HCT116 (cell line): ENCODE measurements at regions not wholly inside any gene's neighbourhood (a gene's known extent, or its start where the extent isn't known, plus 50 kb on each side); places are given as distances from the start of the nearest gene placed in this dataset.

Experiments used
- ATAC-seq: fragments of 200-7000 bp; cut with Tn5 transposase; 2 replicates; pipeline ENCODE4 v1.9.1; 2020; ENCODE audit warnings: mild to moderate bottlenecking, moderate library complexity
- BruUV-seq: library from RNA; stranded (reverse); fragments of 400-500 nt; replicated peaks from 2 replicates; lab custom pipeline; 2021; lab: Mats Ljungman, UMichigan
- CTCF ChIA-PET: fragments of 300-600 bp; sonication (Branson Sonifier 250); formaldehyde crosslinking; loops from one replicate; lab custom pipeline; 2021; ENCODE audit warnings: antibody characterized with exemption; lab: Charles Lee
- POLR2A ChIA-PET: fragments of 300-600, 350-600 bp; sonication (Branson Sonifier 250); formaldehyde crosslinking; loops from one replicate; lab custom pipeline; 2021; ENCODE audit warnings: antibody characterized with exemption; lab: Charles Lee
- RAD21 ChIA-PET, 2 experiments: fragments of 300-600 bp; sonication (Branson Sonifier 250); formaldehyde crosslinking; loops; one replicate each; lab custom pipeline; 2023; ENCODE audit warnings: low total read pairs in 2 of 2; ENCODE audit not compliant: uncharacterized antibody in 2 of 2, unreplicated experiment in 2 of 2, low non-redundant PET in 1 of 2; lab: Charles Lee
- DNase-seq: peaks from one replicate; pipeline ENCODE4 v3.0.0-alpha.2; 2010; ENCODE audit warnings: low read depth, low spot score
- H2AFZ ChIP-seq: fragments of 200-600 bp; shearing (Covaris generic), sonication (generic); 2 replicates; pipeline ENCODE4 v1.6.1; 2017; ENCODE audit warnings: low read depth, mixed run types, mixed read lengths, antibody characterized with exemption, low read length; ENCODE audit not compliant: poor library complexity, severe bottlenecking
- H3K27ac ChIP-seq: 2 replicates; pipeline ENCODE4 v1.5.1; 2012; ENCODE audit warnings: low read depth, low read length
- H3K27me3 ChIP-seq: fragments of 200-600 bp; sonication (generic); 2 replicates; pipeline ENCODE4 v1.6.1; 2016; ENCODE audit warnings: mixed run types, low read length, mixed read lengths; ENCODE audit not compliant: insufficient read depth
- H3K36me3 ChIP-seq, 2 experiments: fragments of 200-500 bp in 1 of 2; fragments of 200-600 bp in 1 of 2; sonication (Bioruptor generic) in 1 of 2; sonication (generic) in 1 of 2; 2 replicates each; pipeline versions ENCODE4 v1.5.1 to v1.6.1; 2014 to 2016; ENCODE audit warnings: low read length in 2 of 2, inconsistent platforms in 1 of 2, mixed read lengths in 1 of 2, mixed run types in 1 of 2; ENCODE audit not compliant: insufficient read depth in 2 of 2, control insufficient read depth in 1 of 2
- H3K4me1 ChIP-seq, 2 experiments: fragments of 200-600 bp in 1 of 2; sonication (generic) in 1 of 2; 2 replicates each; pipeline versions ENCODE4 v1.5.1 to v1.6.1; 2012 to 2017; ENCODE audit warnings: low read length in 2 of 2, inconsistent platforms in 1 of 2, mild to moderate bottlenecking in 1 of 2, mixed read lengths in 1 of 2, mixed run types in 1 of 2, moderate library complexity in 1 of 2; ENCODE audit not compliant: insufficient read depth in 2 of 2, control insufficient read depth in 1 of 2
- H3K4me2 ChIP-seq: fragments of 200-600 bp; sonication (generic); 2 replicates; pipeline ENCODE4 v1.6.1; 2017; ENCODE audit warnings: mixed run types, low read length, mixed read lengths
- H3K4me3 ChIP-seq, 2 experiments: fragments of 200-600 bp in 1 of 2; sonication (generic) in 1 of 2; replicated peaks in 1 of 2; 2 replicates each; pipeline ENCODE4 v1.5.1; 2011 to 2016; ENCODE audit warnings: low read length in 2 of 2, control low read depth in 1 of 2, low read depth in 1 of 2, mild to moderate bottlenecking in 1 of 2, mixed read lengths in 1 of 2, mixed run types in 1 of 2
- H3K79me2 ChIP-seq: fragments of 200-600 bp; sonication (generic); 2 replicates; pipeline ENCODE4 v1.6.1; 2017; ENCODE audit warnings: mild to moderate bottlenecking, mixed run types, low read length, moderate library complexity, mixed read lengths; ENCODE audit not compliant: insufficient read depth
- H3K9ac ChIP-seq: fragments of 200-600 bp; sonication (generic); 2 replicates; pipeline ENCODE4 v1.6.1; 2016; ENCODE audit warnings: low read length, mixed read lengths
- H3K9me2 ChIP-seq: fragments of 200-600 bp; sonication (generic), shearing (Covaris generic); 2 replicates; pipeline ENCODE4 v1.6.1; 2017; ENCODE audit warnings: mixed run types, mild to moderate bottlenecking, moderate library complexity; ENCODE audit not compliant: insufficient read depth
- H3K9me3 ChIP-seq, 2 experiments: fragments of 200-500 bp in 1 of 2; fragments of 200-600 bp in 1 of 2; sonication (Bioruptor generic) in 1 of 2; sonication (generic) in 1 of 2; 2 replicates each; pipeline ENCODE4 v1.6.1; 2014 to 2017; ENCODE audit warnings: low read length in 2 of 2, mixed read lengths in 2 of 2, inconsistent platforms in 1 of 2, low read depth in 1 of 2, mild to moderate bottlenecking in 1 of 2, mixed run types in 1 of 2, moderate library complexity in 1 of 2; ENCODE audit not compliant: control insufficient read depth in 1 of 2, insufficient read depth in 1 of 2
- H4K20me1 ChIP-seq: fragments of 200-600 bp; sonication (generic), shearing (Covaris generic); 2 replicates; pipeline ENCODE4 v1.6.1; 2017; ENCODE audit warnings: mixed run types, mild to moderate bottlenecking, moderate library complexity; ENCODE audit not compliant: insufficient read depth
- CBX3 ChIP-seq: IDR thresholded peaks from 2 replicates; pipeline ENCODE4 v1.6.1; 2012; ENCODE audit warnings: low read depth
- EZH2 ChIP-seq: fragments of 200-600 bp; sonication (generic); IDR thresholded peaks from 2 replicates; pipeline ENCODE4 v1.6.1; 2017; ENCODE audit warnings: antibody characterized with exemption, mixed run types
- EZH2phosphoT487 ChIP-seq: fragments of 200-600 bp; IDR thresholded peaks from 2 replicates; pipeline ENCODE4 v1.6.1; 2018; ENCODE audit warnings: antibody characterized with exemption, borderline replicate concordance
- JUND ChIP-seq: IDR thresholded peaks from 2 replicates; pipeline ENCODE4 v1.6.1; 2012
- MAX ChIP-seq: IDR thresholded peaks from 2 replicates; pipeline ENCODE4 v1.6.1; 2012
- POLR2A ChIP-seq: IDR thresholded peaks from 2 replicates; pipeline ENCODE4 v1.7.0; 2011; ENCODE audit warnings: borderline replicate concordance; ENCODE audit not compliant: insufficient read depth, insufficient read length; ENCODE audit errors: extremely low read depth
- RAD21 ChIP-seq: IDR thresholded peaks from 2 replicates; pipeline ENCODE4 v1.6.1; 2012; ENCODE audit warnings: low read depth, mild to moderate bottlenecking
- REST ChIP-seq: IDR thresholded peaks from 2 replicates; pipeline ENCODE4 v1.6.1; 2012; ENCODE audit warnings: low read depth
- SP1 ChIP-seq: IDR thresholded peaks from 2 replicates; pipeline ENCODE4 v1.6.1; 2012; ENCODE audit warnings: low read depth
- YY1 ChIP-seq: IDR thresholded peaks from 2 replicates; pipeline ENCODE4 v1.6.1; 2011; ENCODE audit warnings: low read length, low read depth, moderate library complexity, mild to moderate bottlenecking; ENCODE audit not compliant: insufficient replicate concordance; ENCODE audit errors: extremely low read depth
- intact Hi-C: fragments of 100-400 bp; cut with micrococcal nuclease; formaldehyde crosslinking; loops from 2 replicates; pipeline ENCODE4 v1.10.0; 2022

GRCh38 chr4:15327311-15328298 is 100.2 kb upstream of the C1QTNF7 start:
- ChIA-PET RAD21 (no interaction called here), CTCF (no interaction called here), POLR2A (no interaction called here)
- Histone ChIP-seq H3K27ac (no peak overlapping the region), H3K9ac (no peak overlapping the region), H3K9me3 (no peaks in the 10 kb centered on the region), H3K9me2 (no peaks in the 10 kb centered on the region), H4K20me1 (no peaks in the 10 kb centered on the region), H3K36me3 (no peaks in the 10 kb centered on the region), H3K4me2 (no peak overlapping the region), H3K4me1 (no peaks in the 10 kb centered on the region), H2AFZ (no peak overlapping the region), H3K4me3 (no peak overlapping the region), H3K79me2 (no peaks in the 10 kb centered on the region), H3K27me3 (peaks cover 19% of the 10 kb centered on the region; the same call in 1 of the 2 replicates)
- no peak for ATAC-seq
- DNase-seq: no peak
- BruUV-seq: no TSS peak
- TF ChIP-seq EZH2phosphoT487: no peak
- no peak for TF ChIP-seq EZH2
- TF ChIP-seq YY1: no peak
- TF ChIP-seq REST: no peak
- TF ChIP-seq SP1: no peak
- no peak for TF ChIP-seq JUND
- no peak for TF ChIP-seq RAD21
- no peak for TF ChIP-seq POLR2A
- TF ChIP-seq CBX3: no peak
- TF ChIP-seq MAX: no peak
- intact Hi-C loops: no loop called here
